Keratinocyte (primary cell): ENCODE measurements at regions not wholly inside any gene's neighbourhood (a gene's known extent, or its start where the extent isn't known, plus 50 kb on each side); places are given as distances from the start of the nearest gene placed in this dataset.

Experiments
- EZH2 ChIP-seq: IDR thresholded peaks from one replicate; pipeline ENCODE4 v1.6.1; 2012; ENCODE audit warnings: inconsistent platforms, mild to moderate bottlenecking, low read length, moderate library complexity
- TF ChIP-seq, protein P1 (sequence below), 3 experiments: IDR thresholded peaks in 1 of 3; conservative IDR thresholded peaks in 1 of 3; optimal IDR thresholded peaks in 1 of 3; 2 replicates in 2 of 3; 3 replicates in 1 of 3; pipeline versions ENCODE3 to v1.5.1; 2011; ENCODE audit warnings: low read length in 3 of 3, mild to moderate bottlenecking in 3 of 3, moderate library complexity in 2 of 3, control low read depth in 1 of 3, inconsistent platforms in 1 of 3; ENCODE audit not compliant: insufficient read depth in 2 of 3; ENCODE audit errors: extremely low read depth in 1 of 3

DNA sequence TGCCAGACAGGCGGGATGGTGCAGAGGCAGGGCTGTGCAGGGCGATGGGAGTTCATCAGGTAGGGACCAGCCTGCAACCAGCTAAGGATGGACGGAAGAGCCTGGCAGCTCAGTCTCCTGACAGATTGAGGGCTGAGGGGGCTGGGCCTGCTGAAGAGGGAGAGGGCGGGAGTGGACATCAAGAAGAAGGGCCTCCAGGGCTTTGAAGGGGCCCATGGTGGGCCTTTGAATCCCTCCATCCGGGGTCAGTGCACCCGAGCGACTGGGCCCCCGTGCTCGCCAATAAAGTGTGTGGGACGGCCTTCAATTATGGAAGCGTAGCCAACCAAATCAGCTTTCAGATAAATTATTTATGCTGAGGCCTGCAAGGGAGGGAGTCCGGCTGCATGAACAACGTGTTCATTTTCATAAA, 431.2 kb downstream of the RPS24 start:
- TF ChIP-seq, protein P1, sequence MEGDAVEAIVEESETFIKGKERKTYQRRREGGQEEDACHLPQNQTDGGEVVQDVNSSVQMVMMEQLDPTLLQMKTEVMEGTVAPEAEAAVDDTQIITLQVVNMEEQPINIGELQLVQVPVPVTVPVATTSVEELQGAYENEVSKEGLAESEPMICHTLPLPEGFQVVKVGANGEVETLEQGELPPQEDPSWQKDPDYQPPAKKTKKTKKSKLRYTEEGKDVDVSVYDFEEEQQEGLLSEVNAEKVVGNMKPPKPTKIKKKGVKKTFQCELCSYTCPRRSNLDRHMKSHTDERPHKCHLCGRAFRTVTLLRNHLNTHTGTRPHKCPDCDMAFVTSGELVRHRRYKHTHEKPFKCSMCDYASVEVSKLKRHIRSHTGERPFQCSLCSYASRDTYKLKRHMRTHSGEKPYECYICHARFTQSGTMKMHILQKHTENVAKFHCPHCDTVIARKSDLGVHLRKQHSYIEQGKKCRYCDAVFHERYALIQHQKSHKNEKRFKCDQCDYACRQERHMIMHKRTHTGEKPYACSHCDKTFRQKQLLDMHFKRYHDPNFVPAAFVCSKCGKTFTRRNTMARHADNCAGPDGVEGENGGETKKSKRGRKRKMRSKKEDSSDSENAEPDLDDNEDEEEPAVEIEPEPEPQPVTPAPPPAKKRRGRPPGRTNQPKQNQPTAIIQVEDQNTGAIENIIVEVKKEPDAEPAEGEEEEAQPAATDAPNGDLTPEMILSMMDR (optimal IDR thresholded peaks at IDR 0.05 in 1 of 3, IDR thresholded peaks at IDR 0.05 in 1 of 3, conservative IDR thresholded peaks at IDR 0.05 in 1 of 3; ENCODE audit: extremely low read depth in 1 of 3, insufficient read depth in 2 of 3, low read length in 3 of 3) = no peak
- no peak for TF ChIP-seq EZH2
